GM19240 (cell line): ENCODE measurements at regions not wholly inside any gene's neighbourhood (a gene's known extent, or its start where the extent isn't known, plus 50 kb on each side); places are given as distances from the start of the nearest gene placed in this dataset.
"Not testable (repeated sequence)": the region's sequence is repeated elsewhere in the genome, so short reads cannot be mapped to it uniquely, and the experiment has no call there.

Experiments
- DNase-seq: peaks from one replicate; pipeline ENCODE4 v3.0.0; 2011; ENCODE audit warnings: low spot score; ENCODE audit not compliant: insufficient read length

- no peak for DNase-seq
Observed at GRCh38 chr18:39272230-39272629, 1706.6 kb upstream of the CELF4 start.

- no peak for DNase-seq
Observed at GRCh38 chr18:39271654-39272053, 1706.1 kb upstream of the CELF4 start.

DNA sequence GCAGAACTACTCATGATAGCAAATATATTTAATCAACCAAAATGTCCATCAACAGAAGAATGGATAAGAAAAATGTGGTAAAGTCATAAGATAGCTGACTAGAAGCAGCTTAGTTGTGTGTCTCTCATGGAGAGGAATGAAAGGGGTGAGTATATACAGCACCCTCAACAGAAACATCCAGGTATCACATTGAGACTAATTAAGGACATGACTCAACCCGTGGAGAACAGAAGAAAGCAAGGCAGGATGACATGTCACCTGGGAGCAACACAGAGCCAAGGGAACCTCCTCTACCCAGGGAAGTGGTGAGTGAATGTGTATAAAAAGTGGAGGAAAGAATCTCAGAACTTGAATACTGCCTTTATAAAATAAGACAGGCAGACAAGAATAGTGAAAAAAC, 1695.0 kb upstream of the CELF4 start:
- no peak for DNase-seq

DNA sequence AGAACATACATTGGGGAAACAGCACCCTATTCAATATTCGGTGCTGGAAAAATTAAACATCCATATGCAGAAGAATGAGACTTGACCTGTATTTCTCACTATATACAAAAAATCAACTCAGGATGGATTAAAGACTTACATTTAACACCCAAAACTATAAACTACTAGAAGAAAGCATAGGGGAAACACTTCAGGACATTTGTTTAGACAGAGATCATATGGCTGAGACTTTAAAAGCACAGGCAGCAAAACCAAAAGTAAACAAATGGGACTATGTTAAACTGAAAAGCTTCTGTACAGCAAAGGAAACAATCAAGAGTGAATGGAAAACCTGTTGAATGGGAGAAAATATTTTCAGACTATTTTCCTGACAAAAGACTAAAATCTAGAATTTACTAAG, 1694.1 kb upstream of the CELF4 start:
- no peak for DNase-seq

- no peak for DNase-seq
Observed at GRCh38 chr18:39244242-39244641, 1678.6 kb upstream of the CELF4 start.

- DNase-seq = no peak
Observed at GRCh38 chr18:39241534-39241933, 1675.9 kb upstream of the CELF4 start.

GRCh38 chr18:39238981-39239660, 1673.5 kb upstream of the CELF4 start:
- no peak for DNase-seq

DNA sequence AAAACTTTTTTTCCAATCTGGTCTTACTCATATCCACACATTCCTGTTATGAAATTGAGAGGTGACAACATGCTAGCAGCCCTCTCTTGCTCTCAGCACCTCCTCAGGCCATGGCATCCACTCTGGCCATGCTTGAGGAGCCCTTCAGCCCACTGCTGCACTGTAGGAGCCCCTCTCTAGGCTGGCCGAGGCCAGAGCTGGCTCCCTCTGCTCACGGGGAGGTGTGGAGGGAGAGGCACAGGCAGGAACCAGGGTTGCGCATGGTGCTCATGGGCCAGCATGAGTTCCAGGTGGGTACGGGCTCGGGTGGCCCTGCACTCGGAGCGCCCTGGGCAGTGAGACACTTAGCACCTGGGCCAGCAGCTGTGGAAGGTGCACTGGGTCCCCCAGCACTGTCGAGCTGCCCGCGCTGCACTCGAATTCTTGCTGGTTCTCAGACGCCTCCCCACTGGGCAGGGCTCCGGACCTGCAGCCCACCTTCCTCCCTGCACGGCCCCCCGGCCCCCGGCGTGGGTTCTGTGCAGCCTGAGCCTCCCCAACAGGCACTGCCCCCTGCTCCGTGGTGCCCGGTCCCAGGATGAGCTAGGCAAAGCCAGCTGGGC, 1669.6 kb upstream of the CELF4 start:
- DNase-seq = no peak

GRCh38 chr18:39232937-39233336, 1667.3 kb upstream of the CELF4 start:
- no peak for DNase-seq

DNA sequence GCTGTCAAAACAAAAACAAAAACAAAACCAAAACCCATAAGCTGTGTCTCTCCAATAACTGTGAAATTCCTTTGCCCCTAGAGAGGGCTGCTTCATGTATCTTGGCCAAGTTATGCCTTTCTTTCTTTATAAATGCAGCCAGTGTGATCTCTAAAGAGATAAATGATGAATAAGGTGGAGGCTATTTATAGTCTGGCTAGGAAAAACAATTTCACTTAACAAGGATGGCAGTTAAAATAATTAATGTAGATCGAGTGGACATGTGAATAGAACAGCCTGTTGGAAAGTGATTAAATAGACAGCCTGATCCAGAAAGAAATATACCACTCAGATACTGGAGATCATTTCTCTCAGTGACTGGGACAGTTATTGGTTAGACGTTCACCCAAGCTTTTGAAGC, 1666.9 kb upstream of the CELF4 start:
- no peak for DNase-seq

DNA sequence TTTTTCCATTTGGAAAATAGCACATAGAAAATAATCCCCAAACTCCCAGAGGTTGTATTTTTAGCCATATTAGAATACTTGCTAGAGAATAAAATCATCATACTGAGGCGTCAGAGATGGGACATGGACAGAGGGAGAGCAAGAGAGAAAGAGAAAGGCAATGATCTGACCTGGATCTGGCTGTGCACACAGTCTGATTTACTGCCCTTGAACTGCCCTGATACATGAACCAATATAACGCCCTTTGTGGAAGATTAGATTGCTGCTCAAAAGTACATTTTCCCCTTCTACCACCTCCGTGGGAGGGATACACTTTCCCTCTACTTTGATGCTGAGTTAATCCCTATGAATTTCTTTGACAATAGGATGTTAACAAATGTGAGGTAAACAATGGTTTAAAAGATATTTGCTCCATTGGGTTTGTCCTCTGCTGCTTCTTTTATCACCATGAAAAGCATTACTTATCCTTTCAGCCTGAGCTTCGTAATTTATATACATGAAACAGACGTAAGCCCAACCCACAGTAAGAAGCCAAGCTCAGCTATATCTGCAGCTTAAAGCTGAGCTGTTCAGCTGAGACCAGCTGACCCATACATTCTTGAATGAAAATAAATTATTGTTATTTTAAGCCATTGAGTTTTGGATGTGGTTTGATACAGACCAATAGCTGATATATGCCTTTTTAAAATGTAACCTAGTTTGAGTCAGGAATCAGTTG, 1664.6 kb upstream of the CELF4 start:
- no peak for DNase-seq

- DNase-seq = not testable (repeated sequence)
Observed at GRCh38 chr18:39227769-39228168, 1662.2 kb upstream of the CELF4 start.

DNA sequence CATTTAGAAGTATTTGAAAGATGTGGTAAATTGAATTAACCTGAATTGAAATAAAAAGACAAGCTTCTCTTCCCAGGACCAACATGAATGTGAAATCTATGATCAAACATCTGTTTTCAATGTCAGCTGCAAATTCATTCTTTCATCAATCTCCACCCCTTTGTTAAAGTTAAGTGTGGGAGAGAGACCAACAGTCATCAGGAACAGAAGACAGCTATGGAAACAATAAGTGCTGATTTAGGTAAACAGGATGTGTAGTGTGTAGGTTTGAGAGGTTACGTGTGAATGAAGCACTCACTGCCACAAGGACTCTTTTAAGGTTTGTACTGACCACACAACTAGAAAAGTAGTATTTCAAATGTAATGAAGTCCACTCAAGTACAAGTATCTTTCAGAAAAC, 1659.8 kb upstream of the CELF4 start:
- DNase-seq = no peak

GRCh38 chr18:39223283-39223682, 1657.7 kb upstream of the CELF4 start:
- DNase-seq = no peak

DNA sequence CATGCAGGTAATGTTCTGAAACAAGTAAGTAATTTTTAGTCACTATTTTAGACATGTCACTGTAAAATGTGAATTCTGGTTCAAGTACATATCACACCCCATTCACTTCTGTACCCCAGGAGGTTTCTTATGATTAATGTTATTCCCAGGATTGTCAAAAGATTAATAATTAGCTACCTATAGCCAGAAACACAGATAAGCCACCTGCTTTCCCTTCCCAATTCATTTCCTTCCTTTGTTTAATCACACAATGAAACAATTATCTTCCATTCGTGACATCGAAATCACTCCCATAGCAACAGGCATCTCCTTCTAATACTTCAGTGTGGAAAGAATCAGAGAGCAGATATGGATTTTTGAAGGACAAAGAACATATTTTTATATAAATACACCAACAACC, 1650.3 kb upstream of the CELF4 start:
- DNase-seq = no peak

GRCh38 chr18:39211461-39211860, 1645.9 kb upstream of the CELF4 start:
- DNase-seq = no peak

GRCh38 chr18:39209173-39209572, 1643.6 kb upstream of the CELF4 start:
- no peak for DNase-seq

GRCh38 chr18:39208729-39209128, 1643.1 kb upstream of the CELF4 start:
- no peak for DNase-seq

DNA sequence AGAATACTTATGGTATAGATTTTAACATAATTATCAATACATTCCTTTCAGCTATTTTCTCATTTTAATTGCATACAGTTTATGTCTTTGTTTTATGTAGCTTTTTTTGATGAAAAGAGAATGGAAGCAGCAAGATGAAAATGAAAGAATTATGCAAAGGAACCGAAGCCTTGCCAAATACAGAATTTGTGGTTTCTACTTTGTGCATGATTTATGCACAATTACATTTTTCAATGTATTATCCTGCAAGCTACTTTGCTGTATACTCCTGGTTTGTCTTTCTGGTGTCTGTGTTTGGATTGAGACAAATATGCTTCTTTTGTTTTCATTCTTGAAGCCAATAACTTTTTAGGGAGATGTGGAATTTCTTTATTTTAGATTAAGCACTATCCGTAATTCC, 1642.6 kb upstream of the CELF4 start:
- no peak for DNase-seq

- not testable (repeated sequence) for DNase-seq
Observed at GRCh38 chr18:39206398-39207103, 1641.0 kb upstream of the CELF4 start.

GRCh38 chr18:39205565-39206195, 1640.1 kb upstream of the CELF4 start:
- no peak for DNase-seq

DNA sequence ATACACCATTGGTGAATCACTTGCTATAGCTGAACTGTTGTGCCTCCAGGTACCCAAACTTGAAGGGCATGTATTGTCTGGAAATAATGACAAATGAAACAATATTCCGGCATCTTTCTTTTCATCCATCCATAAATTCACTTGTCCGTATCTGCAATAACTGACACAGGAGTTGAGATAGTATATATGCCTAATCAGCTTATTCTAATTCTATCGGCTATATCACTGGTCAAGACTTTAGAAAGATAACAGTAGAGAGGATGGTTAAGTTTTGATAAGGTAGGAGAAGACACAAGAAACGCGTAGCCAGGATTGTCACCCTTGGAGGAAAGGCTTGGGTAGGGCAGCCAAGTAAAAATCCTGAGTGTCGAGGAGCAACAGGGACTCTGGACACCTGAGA, 1634.6 kb upstream of the CELF4 start:
- no peak for DNase-seq
